H1 (cell line): ENCODE measurements at regions not wholly inside any gene's neighbourhood (a gene's known extent, or its start where the extent isn't known, plus 50 kb on each side); places are given as distances from the start of the nearest gene placed in this dataset.

Experiments
- CTCF ChIA-PET: fragments of 300-600 bp; sonication (Branson Sonifier 250); formaldehyde crosslinking; loops from one replicate; lab custom pipeline; 2021; ENCODE audit not compliant: partially characterized antibody; lab: Charles Lee
- POLR2A ChIA-PET: fragments of 300-600 bp; sonication (Branson Sonifier 250); formaldehyde crosslinking; loops from one replicate; lab custom pipeline; 2021; ENCODE audit warnings: inconsistent platforms; ENCODE audit not compliant: partially characterized antibody; lab: Charles Lee
- DNase-seq, 2 experiments: peaks; one replicate each; pipeline versions ENCODE4 v3.0.0 to v3.0.0-alpha.2; 2010 to 2022; ENCODE audit warnings: low spot score in 2 of 2, low read depth in 1 of 2, mixed read lengths in 1 of 2
- FAIRE-seq: peaks from 2 replicates; lab custom pipeline; 2011; peaks lifted over from hg19 to GRCh38; lab: Jason Lieb, UNC
- H2AFZ ChIP-seq: 2 replicates; pipeline ENCODE4 v1.8.1; 2012; ENCODE audit warnings: low read length, inconsistent platforms
- H2AK5ac ChIP-seq: 2 replicates; pipeline ENCODE4 v1.6.1; 2013; ENCODE audit warnings: low read depth, low read length
- H2BK120ac ChIP-seq: replicated peaks from 2 replicates; pipeline ENCODE3; 2013; ENCODE audit warnings: low read depth, low read length, inconsistent platforms
- H2BK12ac ChIP-seq: 2 replicates; pipeline ENCODE4 v1.6.1; 2013; ENCODE audit warnings: low read depth, low read length
- H2BK15ac ChIP-seq: 2 replicates; pipeline ENCODE4 v1.6.1; 2013; ENCODE audit warnings: low read length
- H2BK20ac ChIP-seq: 2 replicates; pipeline ENCODE4 v1.6.1; 2013; ENCODE audit warnings: low read length
- H2BK5ac ChIP-seq: 2 replicates; pipeline ENCODE4 v1.6.1; 2013; ENCODE audit warnings: low read depth, low read length
- H3K14ac ChIP-seq: 2 replicates; pipeline ENCODE4 v1.6.1; 2013; ENCODE audit warnings: inconsistent platforms; ENCODE audit not compliant: insufficient read length
- H3K18ac ChIP-seq: 2 replicates; pipeline ENCODE4 v1.6.1; 2013; ENCODE audit warnings: low read length; ENCODE audit errors: extremely low read depth
- H3K23ac ChIP-seq: 2 replicates; pipeline ENCODE4 v1.6.1; 2013; ENCODE audit warnings: inconsistent platforms; ENCODE audit not compliant: insufficient read length
- H3K23me2 ChIP-seq: 2 replicates; pipeline ENCODE4 v1.6.1; 2013; ENCODE audit warnings: low read depth, low read length
- H3K27ac ChIP-seq: 2 replicates; pipeline ENCODE4 v1.6.1; 2011; ENCODE audit warnings: low read depth, low read length, inconsistent platforms
- H3K27me3 ChIP-seq, 4 experiments: replicated peaks in 1 of 4; 1 replicate in 1 of 4; 2 replicates in 3 of 4; pipeline versions ENCODE4 v1.6.1 to v1.8.1; 2011 to 2013; ENCODE audit warnings: low read length in 3 of 4, mild to moderate bottlenecking in 3 of 4, inconsistent platforms in 2 of 4, mixed read lengths in 2 of 4, moderate library complexity in 1 of 4; ENCODE audit not compliant: control insufficient read depth in 3 of 4, insufficient read depth in 3 of 4; ENCODE audit errors: extremely low read depth in 1 of 4
- H3K36me3 ChIP-seq, 4 experiments: 2 replicates each; pipeline versions ENCODE4 v1.6.1 to v1.8.1; 2011 to 2013; ENCODE audit warnings: mild to moderate bottlenecking in 4 of 4, low read length in 3 of 4, moderate library complexity in 2 of 4, control low read depth in 1 of 4, inconsistent platforms in 1 of 4; ENCODE audit not compliant: insufficient read depth in 4 of 4, control insufficient read depth in 2 of 4
- H3K4ac ChIP-seq: replicated peaks from 2 replicates; pipeline ENCODE3; 2013; ENCODE audit warnings: low read length, low read depth, mixed read lengths, inconsistent platforms; ENCODE audit not compliant: insufficient read length
- H3K4me1 ChIP-seq, 4 experiments: replicated peaks in 1 of 4; 1 replicate in 1 of 4; 2 replicates in 3 of 4; pipeline versions ENCODE4 v1.6.1 to v1.8.1; 2011 to 2013; ENCODE audit warnings: low read length in 3 of 4, inconsistent platforms in 2 of 4, mixed read lengths in 1 of 4; ENCODE audit not compliant: insufficient read depth in 4 of 4, control insufficient read depth in 3 of 4
- H3K4me2 ChIP-seq, 2 experiments: 2 replicates each; pipeline versions ENCODE4 v1.6.1 to v1.8.1; 2011 to 2013; ENCODE audit warnings: low read depth in 2 of 2, low read length in 2 of 2, control low read depth in 1 of 2, inconsistent platforms in 1 of 2, mild to moderate bottlenecking in 1 of 2; ENCODE audit not compliant: insufficient read depth in 1 of 2
- H3K4me3 ChIP-seq, 4 experiments: fragments of 200-600, 300-600 bp in 1 of 4; sonication (generic), shearing (Covaris generic), sonication (Bioruptor Twin) in 1 of 4; 2 replicates each; pipeline versions ENCODE4 v1.5.1 to v1.8.1; 2011 to 2016; ENCODE audit warnings: low read length in 4 of 4, low read depth in 3 of 4, control low read depth in 2 of 4, inconsistent platforms in 2 of 4, mild to moderate bottlenecking in 2 of 4, mixed read lengths in 1 of 4, moderate library complexity in 1 of 4; ENCODE audit not compliant: insufficient read depth in 2 of 4; ENCODE audit errors: extremely low read depth in 1 of 4
- H3K56ac ChIP-seq: replicated peaks from 2 replicates; pipeline ENCODE3; 2013; ENCODE audit warnings: low read depth, mild to moderate bottlenecking, mixed read lengths, low read length, inconsistent platforms; ENCODE audit not compliant: insufficient read length
- H3K79me1 ChIP-seq: 2 replicates; pipeline ENCODE4 v1.6.1; 2013; ENCODE audit warnings: low read depth, low read length, control low read depth
- H3K79me2 ChIP-seq, 2 experiments: 2 replicates each; pipeline versions ENCODE4 v1.6.1 to v1.8.1; 2012 to 2013; ENCODE audit warnings: low read length in 2 of 2, mild to moderate bottlenecking in 2 of 2, inconsistent platforms in 1 of 2; ENCODE audit not compliant: insufficient read depth in 2 of 2, control insufficient read depth in 1 of 2
- H3K9ac ChIP-seq, 4 experiments: replicated peaks in 1 of 4; 1 replicate in 1 of 4; 2 replicates in 3 of 4; pipeline versions ENCODE4 v1.6.1 to v1.8.1; 2011 to 2013; ENCODE audit warnings: low read depth in 3 of 4, low read length in 3 of 4, control low read depth in 2 of 4, mild to moderate bottlenecking in 2 of 4, moderate library complexity in 2 of 4, inconsistent platforms in 1 of 4; ENCODE audit errors: extremely low read depth in 1 of 4
- H3K9me3 ChIP-seq, 2 experiments: 2 replicates each; pipeline versions ENCODE4 v1.6.1 to v1.8.1; 2012 to 2013; ENCODE audit warnings: mild to moderate bottlenecking in 2 of 2, moderate library complexity in 2 of 2, control low read depth in 1 of 2, inconsistent platforms in 1 of 2, low read depth in 1 of 2, low read length in 1 of 2, mixed read lengths in 1 of 2; ENCODE audit not compliant: insufficient read depth in 2 of 2
- H4K20me1 ChIP-seq, 2 experiments: replicated peaks in 1 of 2; 2 replicates each; pipeline versions ENCODE3 to v1.8.1; 2011 to 2013; ENCODE audit warnings: inconsistent platforms in 2 of 2, low read length in 2 of 2, mild to moderate bottlenecking in 1 of 2; ENCODE audit not compliant: insufficient read depth in 2 of 2, control insufficient read depth in 1 of 2
- H4K5ac ChIP-seq: 2 replicates; pipeline ENCODE4 v1.6.1; 2013; ENCODE audit warnings: low read length, low read depth, mixed read lengths, inconsistent platforms; ENCODE audit not compliant: insufficient read length
- H4K8ac ChIP-seq: 2 replicates; pipeline ENCODE4 v1.8.0; 2013; ENCODE audit warnings: mild to moderate bottlenecking, moderate library complexity, low read length, inconsistent platforms; ENCODE audit not compliant: insufficient read depth; ENCODE audit errors: extremely low read depth
- H4K91ac ChIP-seq: replicated peaks from 2 replicates; pipeline ENCODE3; 2013; ENCODE audit warnings: low read length, mixed read lengths, inconsistent platforms; ENCODE audit not compliant: insufficient read length
- HDAC6 ChIP-seq: IDR thresholded peaks from one replicate; pipeline ENCODE4 v1.7.1; 2012; ENCODE audit warnings: low read depth, mild to moderate bottlenecking, inconsistent platforms, low read length, moderate library complexity
- SP1 ChIP-seq: IDR thresholded peaks from 2 replicates; pipeline ENCODE4 v1.6.1; 2011; ENCODE audit warnings: low read depth, low read length
- WGBS, 2 experiments: shearing (Covaris generic) in 1 of 2; methylation state at CpG; one replicate each; pipeline versions ENCODE4 v1.1.6 to v1.1.7; 2013 to 2015; ENCODE audit warnings: low lambda C conversion rate in 2 of 2, mixed read lengths in 2 of 2, inconsistent platforms in 1 of 2, low coverage in 1 of 2, missing lambda C conversion rate in 1 of 2; ENCODE audit not compliant: insufficient replicate concordance in 2 of 2, insufficient coverage in 1 of 2, insufficient read length in 1 of 2; ENCODE audit errors: extremely low coverage in 1 of 2, missing lambda C conversion rate in 1 of 2; 5-methylcytosine and 5-hydroxymethylcytosine counted together

DNA sequence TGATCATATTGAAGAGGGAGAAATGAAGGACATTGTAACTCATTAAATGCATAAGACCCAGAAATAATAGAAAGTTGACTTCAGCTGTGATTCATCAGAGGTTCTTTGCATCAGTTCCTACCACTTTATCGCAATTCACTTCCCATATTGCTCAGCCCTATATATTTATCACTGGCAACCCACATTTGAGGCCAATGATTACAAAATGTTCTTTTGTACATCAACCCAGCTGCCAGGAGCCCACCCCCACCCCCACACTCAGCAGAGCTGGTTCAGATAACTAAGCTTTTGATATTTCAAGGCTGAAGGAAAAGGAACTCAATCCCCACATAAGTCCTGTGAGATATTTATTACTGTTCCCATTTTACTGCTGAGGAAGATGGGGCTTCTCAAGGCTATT, 51.2 kb upstream of the TMPO start:
- H2AFZ ChIP-seq, result no peak overlapping the region
- no peak overlapping the region for H3K14ac ChIP-seq
- no peaks in the 10 kb centered on the region for H3K79me2 ChIP-seq
- no peak overlapping the region for H4K5ac ChIP-seq
- no peaks in the 10 kb centered on the region for H3K4me1 ChIP-seq
- no peak overlapping the region for H3K18ac ChIP-seq
- H3K4me3 ChIP-seq, result no peak overlapping the region
- no peak overlapping the region for H2AK5ac ChIP-seq
- H3K79me1 ChIP-seq, result no peaks in the 10 kb centered on the region
- no peaks in the 10 kb centered on the region for H3K36me3 ChIP-seq
- no peak overlapping the region for H3K23ac ChIP-seq
- DNase-seq, result no peak
- H3K23me2 ChIP-seq, result no peaks in the 10 kb centered on the region
- no peak overlapping the region for H3K27ac ChIP-seq
- H2BK120ac ChIP-seq, result no peak overlapping the region
- H2BK20ac ChIP-seq, result no peak overlapping the region
- H4K91ac ChIP-seq, result no peak overlapping the region
- H3K4me2 ChIP-seq, result no peak overlapping the region
- H3K56ac ChIP-seq, result no peak overlapping the region
- FAIRE-seq, result no peak
- H2BK15ac ChIP-seq, result no peak overlapping the region
- no peak overlapping the region for H3K9ac ChIP-seq
- POLR2A ChIA-PET, result no interaction called here
- no peak overlapping the region for H2BK12ac ChIP-seq
- H2BK5ac ChIP-seq, result no peak overlapping the region
- no peak overlapping the region for H4K8ac ChIP-seq
- CTCF ChIA-PET, result interaction anchor here (1.2 kb wide), 1 partner anchor 15 kb away, joined by 5 read pairs; no protein-coding TSS in a partner anchor
- no peak overlapping the region for H3K4ac ChIP-seq
- no peaks in the 10 kb centered on the region for H3K9me3 ChIP-seq
- H3K27me3 ChIP-seq, result no peaks in the 10 kb centered on the region
- WGBS, 2 experiments, result 93% methylated on average over 1 of the region's 1 CpG; no CpG with 5 or more reads in 1 of the 2 experiments
- H4K20me1 ChIP-seq, result no peaks in the 10 kb centered on the region
- TF ChIP-seq HDAC6 (no peak), SP1 (no peak)
- TF ChIP-seq, all 59 proteins: peak for 0
